K562 (cell line): ENCODE measurements at regions not wholly inside any gene's neighbourhood (a gene's known extent, or its start where the extent isn't known, plus 50 kb on each side); places are given as distances from the start of the nearest gene placed in this dataset.
A peak's percentile ranks its signal among the peaks of the same experiment; 100 is the strongest.

Source experiments
- BRD4 ChIP-seq: fragments of 200-600 bp; sonication (generic); IDR thresholded peaks from 2 replicates; pipeline ENCODE4 v1.6.1; 2017; ENCODE audit warnings: inconsistent platforms
- CSDE1 ChIP-seq, 2 experiments: fragments of 450-650 bp; IDR thresholded peaks; 2 replicates each; pipeline ENCODE4 v1.6.1; 2016; ENCODE audit warnings: mild to moderate bottlenecking in 1 of 2
- FOXK1 ChIP-seq: sonication (generic); formaldehyde crosslinking; IDR thresholded peaks from 2 replicates; pipeline ENCODE4 v1.8.0; 2022; ENCODE audit warnings: missing genetic modification reagents, mild to moderate bottlenecking, borderline replicate concordance
- FOXK2 ChIP-seq, 2 experiments: fragments of 450-650 bp; IDR thresholded peaks in 1 of 2; conservative IDR thresholded peaks in 1 of 2; 2 replicates each; pipeline ENCODE4 v1.6.1; 2016; ENCODE audit warnings: low read depth in 2 of 2, mild to moderate bottlenecking in 1 of 2
- HDGF ChIP-seq: fragments of 450-650 bp; IDR thresholded peaks from 2 replicates; pipeline ENCODE4 v1.6.1; 2016
- HLTF ChIP-seq: fragments of 450-650 bp; IDR thresholded peaks from 2 replicates; pipeline ENCODE4 v1.6.1; 2016
- KLF6 ChIP-seq: fragments of 250-450 bp; sonication (Bioruptor Pico); IDR thresholded peaks from 2 replicates; pipeline ENCODE4 v1.4.0; 2020; ENCODE audit warnings: mild to moderate bottlenecking, moderate library complexity, borderline replicate concordance
- MCM3 ChIP-seq: fragments of 450-650 bp; IDR thresholded peaks from 2 replicates; pipeline ENCODE4 v1.6.1; 2016
- MXI1 ChIP-seq: IDR thresholded peaks from 2 replicates; pipeline ENCODE4 v1.6.1; 2011; ENCODE audit warnings: low read depth, mild to moderate bottlenecking, improper control_type of control experiment, low read length
- NFRKB ChIP-seq: fragments of 450-650 bp; IDR thresholded peaks from 2 replicates; pipeline ENCODE4 v1.6.1; 2016; ENCODE audit warnings: low read depth
- NR2C1 ChIP-seq, 2 experiments: fragments of 450-650 bp; IDR thresholded peaks; 2 replicates each; pipeline ENCODE4 v1.6.1; 2017; ENCODE audit warnings: mild to moderate bottlenecking in 2 of 2, antibody characterized with exemption in 1 of 2, inconsistent platforms in 1 of 2, missing compliant biosample characterization in 1 of 2, missing genetic modification characterization in 1 of 2
- SPI1 ChIP-seq: IDR thresholded peaks from 2 replicates; pipeline ENCODE4 v1.6.1; 2011; ENCODE audit warnings: low read depth, low read length, control low read depth, borderline replicate concordance
- SRSF1 ChIP-seq: fragments of 200-400 bp; formaldehyde crosslinking; IDR thresholded peaks from 2 replicates; pipeline ENCODE4 v1.6.1; 2017; ENCODE audit warnings: mild to moderate bottlenecking, low read depth, low read length, moderate library complexity
- TAF1 ChIP-seq: IDR thresholded peaks from 2 replicates; pipeline ENCODE4 v1.6.1; 2011; ENCODE audit warnings: mild to moderate bottlenecking, low read length, moderate library complexity; ENCODE audit not compliant: insufficient read depth, control insufficient read depth, severe bottlenecking; ENCODE audit errors: extremely low read depth
- ZBTB43 ChIP-seq: sonication (generic); formaldehyde crosslinking; IDR thresholded peaks from 2 replicates; pipeline ENCODE4 v1.8.0; 2023; ENCODE audit warnings: mild to moderate bottlenecking, missing genetic modification reagents
- ZNF12 ChIP-seq: sonication (generic); formaldehyde crosslinking; IDR thresholded peaks from 2 replicates; pipeline ENCODE4 v1.4.0; 2020; ENCODE audit warnings: mild to moderate bottlenecking, missing genetic modification reagents
- ZNF217 ChIP-seq: sonication (generic); formaldehyde crosslinking; IDR thresholded peaks from 2 replicates; pipeline ENCODE4 v1.8.0; 2022; ENCODE audit warnings: mild to moderate bottlenecking, missing genetic modification reagents
- ZSCAN29 ChIP-seq: fragments of 450-650 bp; IDR thresholded peaks from 2 replicates; pipeline ENCODE4 v1.6.1; 2017
- TF ChIP-seq, protein P1 (sequence below): fragments of 450-650 bp; IDR thresholded peaks from one replicate; pipeline ENCODE4 v1.6.1; 2018; ENCODE audit warnings: mild to moderate bottlenecking, moderate library complexity; ENCODE audit not compliant: partially characterized antibody
- TF ChIP-seq, protein P2 (sequence below): IDR thresholded peaks from 2 replicates; pipeline ENCODE4 v1.6.1; 2011; ENCODE audit not compliant: insufficient read length; ENCODE audit errors: extremely low read depth
- TF ChIP-seq, protein P3 (sequence below): sonication (generic); formaldehyde crosslinking; IDR thresholded peaks from 2 replicates; pipeline ENCODE4 v1.5.0; 2020; ENCODE audit warnings: missing genetic modification reagents
- TF ChIP-seq, protein P4 (sequence below): fragments of 250-450 bp; sonication (Bioruptor Pico); IDR thresholded peaks from 2 replicates; pipeline ENCODE4 v1.4.0; 2020; ENCODE audit warnings: mild to moderate bottlenecking
- TF ChIP-seq, protein P5 (sequence below): sonication (generic); formaldehyde crosslinking; IDR thresholded peaks from 2 replicates; pipeline ENCODE4 v1.9.0; 2022; ENCODE audit warnings: mild to moderate bottlenecking, missing genetic modification reagents

DNA sequence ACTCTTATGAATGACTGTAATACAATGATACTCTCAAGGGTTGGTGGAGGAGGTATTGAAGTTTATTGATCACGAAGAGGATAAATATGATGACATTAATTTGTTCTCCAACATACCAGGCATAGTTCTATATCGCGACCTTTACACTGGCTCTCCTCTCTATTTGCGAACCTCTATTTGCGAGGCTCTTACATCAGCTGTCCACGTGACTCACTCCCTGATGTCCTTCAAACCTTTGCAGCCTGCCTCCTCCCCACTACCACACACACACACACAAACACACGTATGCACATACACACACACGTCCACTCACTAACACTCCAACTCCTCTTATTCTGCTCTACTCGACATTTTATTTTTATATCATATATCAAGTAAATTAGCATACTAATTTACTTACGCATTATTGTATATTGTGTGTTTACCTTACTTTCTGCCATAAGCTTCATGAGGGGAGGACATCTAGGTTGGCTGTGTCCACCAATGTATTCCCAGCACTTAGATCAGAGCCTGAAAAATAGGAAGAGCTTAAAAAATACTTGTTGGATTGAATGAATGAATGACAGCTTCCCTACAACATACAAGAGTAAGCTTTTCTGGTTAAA, 53.3 kb upstream of the TNFRSF21 start (continued):
- TF ChIP-seq ZBTB43 (CRISPR knock-in tag) (no peak), FOXK1 (CRISPR knock-in tag) (no peak), ZSCAN29 (no peak), SRSF1 (no peak), ZNF217 (no peak), TAF1 (no peak), BRD4 (no peak), HDGF (no peak), NFRKB (0 out of 2 replicates have a peak, but pooled peaks have one; percentile 42), ZNF12 (CRISPR knock-in tag) (no peak), SPI1 (no peak), HLTF (0 out of 2 replicates have a peak, but pooled peaks have one; percentile 29), MXI1 (no peak), CSDE1 (IDR thresholded peaks at IDR 0.05) (no peak), NR2C1 (IDR thresholded peaks at IDR 0.05) (no peak), NR2C1 (tag; IDR thresholded peaks at IDR 0.05) (peak; percentile 45; the same call in 1 of the 2 replicates), FOXK2 (conservative IDR thresholded peaks at IDR 0.05 in 1 of 2, IDR thresholded peaks at IDR 0.05 in 1 of 2; ENCODE audit: low read depth in 2 of 2) (0 out of 4 replicates have a peak, but pooled peaks of 1 of the 2 experiments have one; percentile 16), MCM3 (no peak), KLF6 (CRISPR knock-in tag) (no peak)
- TF ChIP-seq, protein P1, sequence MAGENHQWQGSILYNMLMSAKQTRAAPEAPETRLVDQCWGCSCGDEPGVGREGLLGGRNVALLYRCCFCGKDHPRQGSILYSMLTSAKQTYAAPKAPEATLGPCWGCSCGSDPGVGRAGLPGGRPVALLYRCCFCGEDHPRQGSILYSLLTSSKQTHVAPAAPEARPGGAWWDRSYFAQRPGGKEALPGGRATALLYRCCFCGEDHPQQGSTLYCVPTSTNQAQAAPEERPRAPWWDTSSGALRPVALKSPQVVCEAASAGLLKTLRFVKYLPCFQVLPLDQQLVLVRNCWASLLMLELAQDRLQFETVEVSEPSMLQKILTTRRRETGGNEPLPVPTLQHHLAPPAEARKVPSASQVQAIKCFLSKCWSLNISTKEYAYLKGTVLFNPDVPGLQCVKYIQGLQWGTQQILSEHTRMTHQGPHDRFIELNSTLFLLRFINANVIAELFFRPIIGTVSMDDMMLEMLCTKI = no peak
- TF ChIP-seq, protein P2, sequence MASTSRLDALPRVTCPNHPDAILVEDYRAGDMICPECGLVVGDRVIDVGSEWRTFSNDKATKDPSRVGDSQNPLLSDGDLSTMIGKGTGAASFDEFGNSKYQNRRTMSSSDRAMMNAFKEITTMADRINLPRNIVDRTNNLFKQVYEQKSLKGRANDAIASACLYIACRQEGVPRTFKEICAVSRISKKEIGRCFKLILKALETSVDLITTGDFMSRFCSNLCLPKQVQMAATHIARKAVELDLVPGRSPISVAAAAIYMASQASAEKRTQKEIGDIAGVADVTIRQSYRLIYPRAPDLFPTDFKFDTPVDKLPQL = no peak
- TF ChIP-seq, protein P3, sequence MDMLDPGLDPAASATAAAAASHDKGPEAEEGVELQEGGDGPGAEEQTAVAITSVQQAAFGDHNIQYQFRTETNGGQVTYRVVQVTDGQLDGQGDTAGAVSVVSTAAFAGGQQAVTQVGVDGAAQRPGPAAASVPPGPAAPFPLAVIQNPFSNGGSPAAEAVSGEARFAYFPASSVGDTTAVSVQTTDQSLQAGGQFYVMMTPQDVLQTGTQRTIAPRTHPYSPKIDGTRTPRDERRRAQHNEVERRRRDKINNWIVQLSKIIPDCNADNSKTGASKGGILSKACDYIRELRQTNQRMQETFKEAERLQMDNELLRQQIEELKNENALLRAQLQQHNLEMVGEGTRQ (CRISPR knock-in tag) = peak; percentile 87
- TF ChIP-seq, protein P4, sequence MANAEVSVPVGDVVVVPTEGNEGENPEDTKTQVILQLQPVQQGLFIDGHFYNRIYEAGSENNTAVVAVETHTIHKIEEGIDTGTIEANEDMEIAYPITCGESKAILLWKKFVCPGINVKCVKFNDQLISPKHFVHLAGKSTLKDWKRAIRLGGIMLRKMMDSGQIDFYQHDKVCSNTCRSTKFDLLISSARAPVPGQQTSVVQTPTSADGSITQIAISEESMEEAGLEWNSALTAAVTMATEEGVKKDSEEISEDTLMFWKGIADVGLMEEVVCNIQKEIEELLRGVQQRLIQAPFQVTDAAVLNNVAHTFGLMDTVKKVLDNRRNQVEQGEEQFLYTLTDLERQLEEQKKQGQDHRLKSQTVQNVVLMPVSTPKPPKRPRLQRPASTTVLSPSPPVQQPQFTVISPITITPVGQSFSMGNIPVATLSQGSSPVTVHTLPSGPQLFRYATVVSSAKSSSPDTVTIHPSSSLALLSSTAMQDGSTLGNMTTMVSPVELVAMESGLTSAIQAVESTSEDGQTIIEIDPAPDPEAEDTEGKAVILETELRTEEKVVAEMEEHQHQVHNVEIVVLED (CRISPR knock-in tag) = no peak
- TF ChIP-seq, protein P5, sequence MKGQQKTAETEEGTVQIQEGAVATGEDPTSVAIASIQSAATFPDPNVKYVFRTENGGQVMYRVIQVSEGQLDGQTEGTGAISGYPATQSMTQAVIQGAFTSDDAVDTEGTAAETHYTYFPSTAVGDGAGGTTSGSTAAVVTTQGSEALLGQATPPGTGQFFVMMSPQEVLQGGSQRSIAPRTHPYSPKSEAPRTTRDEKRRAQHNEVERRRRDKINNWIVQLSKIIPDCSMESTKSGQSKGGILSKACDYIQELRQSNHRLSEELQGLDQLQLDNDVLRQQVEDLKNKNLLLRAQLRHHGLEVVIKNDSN (CRISPR knock-in tag) = peak; percentile 77
